Epithelial cell of prostate (primary cell): ENCODE measurements at regions not wholly inside any gene's neighbourhood (a gene's known extent, or its start where the extent isn't known, plus 50 kb on each side); places are given as distances from the start of the nearest gene placed in this dataset.
"Not testable (repeated sequence)": the region's sequence is repeated elsewhere in the genome, so short reads cannot be mapped to it uniquely, and the experiment has no call there.

Experiments
- DNase-seq: peaks from one replicate; pipeline ENCODE4 v3.0.0-alpha.2; 2011; ENCODE audit warnings: low read depth, low spot score
- H3K27ac ChIP-seq: fragments of 450-650 bp; 2 replicates; pipeline ENCODE4 v1.5.1; 2017; ENCODE audit warnings: mild to moderate bottlenecking

DNA sequence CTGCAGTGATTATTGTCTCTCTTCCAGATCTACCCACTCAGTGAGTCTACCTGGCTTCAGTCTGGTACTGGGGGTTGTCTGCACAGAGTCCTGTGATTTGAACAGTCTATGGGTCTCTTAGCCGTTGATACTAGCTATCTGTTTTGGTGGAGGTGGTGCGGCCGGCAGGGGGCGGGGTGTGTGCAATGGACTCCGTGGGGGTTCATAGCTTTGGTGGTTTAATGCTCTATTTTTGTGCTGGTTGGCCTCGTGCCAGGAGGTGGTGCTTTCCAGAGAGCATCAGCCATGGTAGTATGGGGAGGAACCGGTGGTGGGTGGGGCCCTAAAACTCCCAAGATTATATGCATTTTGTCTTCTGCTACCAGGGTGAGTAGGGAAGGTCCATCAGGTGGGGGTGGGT, 1120.1 kb upstream of the FAM98A start:
- no peak for DNase-seq
- H3K27ac ChIP-seq: no peak overlapping the region

DNA sequence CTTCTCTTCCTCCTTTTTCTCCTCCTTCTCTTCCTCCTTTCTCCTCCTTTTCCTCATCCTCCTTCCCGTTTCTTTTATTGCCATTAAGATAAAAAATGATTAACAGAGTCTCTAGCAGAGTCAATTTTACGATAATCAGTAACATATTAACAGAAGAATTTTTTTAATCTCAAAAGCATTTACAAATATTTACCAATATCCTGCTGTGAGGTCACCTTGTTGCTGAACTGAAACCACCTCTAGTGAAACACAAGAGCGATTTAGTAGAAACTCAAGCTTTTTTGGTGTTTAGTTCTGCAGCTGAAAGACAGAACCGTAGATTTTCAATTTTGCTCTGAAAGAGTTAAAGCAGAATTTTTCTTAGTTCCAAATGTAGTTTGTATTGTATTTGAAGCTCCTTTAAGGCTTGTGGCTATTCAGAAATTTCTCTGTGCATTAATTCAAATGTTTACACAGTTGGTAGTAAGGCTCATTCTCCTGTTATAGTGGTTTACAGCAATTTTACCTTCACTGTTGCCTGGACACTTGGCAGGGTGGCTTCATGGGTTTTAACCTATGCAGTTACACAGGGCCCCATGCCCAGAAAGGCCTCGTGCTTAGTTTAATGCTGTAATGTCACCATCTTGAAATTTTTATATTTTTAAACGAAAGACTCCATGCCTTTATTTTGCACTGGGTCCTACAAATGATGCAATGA, 1106.6 kb upstream of the FAM98A start:
- no peak for DNase-seq

GRCh38 chr2:34703292-34703691, 1104.2 kb upstream of the FAM98A start:
- no peak overlapping the region for H3K27ac ChIP-seq

More for the DNA sequence above, 1106.6 kb upstream of the FAM98A start:
- H3K27ac ChIP-seq: no peak overlapping the region

DNA sequence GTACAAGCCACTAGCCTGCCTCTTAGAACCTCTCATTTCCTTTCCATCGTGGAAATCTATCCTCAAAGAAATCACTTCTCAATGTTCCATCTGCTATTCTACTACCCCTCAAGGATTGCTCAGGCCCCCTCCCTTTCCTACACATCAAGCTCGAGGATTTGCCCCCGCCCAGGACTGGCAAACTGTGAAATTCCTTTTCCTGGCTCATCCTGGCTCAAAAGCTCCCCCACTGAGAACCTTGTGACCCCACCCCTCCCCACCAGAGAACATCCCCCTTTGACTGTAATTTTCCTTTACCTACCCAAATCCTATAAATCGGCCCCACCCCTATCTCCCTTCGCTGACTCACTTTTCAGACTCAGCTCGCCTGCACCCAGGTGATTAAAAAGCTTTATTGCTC, 1103.3 kb upstream of the FAM98A start:
- not testable (repeated sequence) for DNase-seq, H3K27ac ChIP-seq

More at GRCh38 chr2:34703292-34703691, 1104.2 kb upstream of the FAM98A start:
- no peak for DNase-seq

DNA sequence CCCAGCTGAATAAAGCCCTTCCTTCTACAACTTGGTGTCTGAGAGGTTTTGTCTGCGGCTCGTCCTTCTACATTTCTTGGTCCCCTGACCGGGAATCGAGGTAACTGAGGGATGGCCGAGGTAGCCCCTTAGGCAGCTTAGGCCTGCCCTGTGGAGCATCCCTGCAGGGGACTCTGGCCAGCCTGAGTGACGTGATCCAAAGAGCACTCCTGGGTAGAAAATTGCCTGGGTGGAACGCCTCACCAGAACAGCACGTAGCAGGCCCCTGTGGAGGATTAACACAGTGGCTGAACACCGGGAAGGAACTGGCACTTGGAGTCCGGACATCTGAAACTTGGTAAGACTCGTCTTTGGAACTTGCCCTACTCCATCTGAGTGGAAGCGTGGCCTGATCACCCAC, 1078.5 kb upstream of the FAM98A start:
- H3K27ac ChIP-seq, DNase-seq: not testable (repeated sequence)

- not testable (repeated sequence) for H3K27ac ChIP-seq, DNase-seq
These were observed 1078.0 kb upstream of the FAM98A start for GRCh38 chr2:34677119-34677531.

DNA sequence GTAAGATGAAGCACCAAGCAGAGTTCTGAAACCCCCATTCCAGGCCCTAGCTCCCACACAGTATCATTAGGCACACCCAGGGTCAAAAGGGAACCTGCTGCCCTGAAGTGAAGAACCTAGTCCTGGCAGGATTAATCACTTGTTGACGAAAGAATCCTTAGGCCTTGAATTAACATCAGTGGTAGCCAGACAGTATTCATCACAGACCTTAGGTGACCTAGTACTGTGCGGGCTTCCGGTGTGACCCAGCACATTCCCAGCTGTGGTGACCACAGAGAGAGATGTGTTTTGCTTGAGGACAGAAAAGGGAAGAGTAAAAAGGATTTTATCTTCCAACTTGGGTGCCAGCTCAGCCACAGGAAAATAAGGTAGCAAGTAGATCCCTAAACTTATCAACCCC, 1071.4 kb upstream of the FAM98A start:
- DNase-seq: no peak
- H3K27ac ChIP-seq: no peak overlapping the region

DNA sequence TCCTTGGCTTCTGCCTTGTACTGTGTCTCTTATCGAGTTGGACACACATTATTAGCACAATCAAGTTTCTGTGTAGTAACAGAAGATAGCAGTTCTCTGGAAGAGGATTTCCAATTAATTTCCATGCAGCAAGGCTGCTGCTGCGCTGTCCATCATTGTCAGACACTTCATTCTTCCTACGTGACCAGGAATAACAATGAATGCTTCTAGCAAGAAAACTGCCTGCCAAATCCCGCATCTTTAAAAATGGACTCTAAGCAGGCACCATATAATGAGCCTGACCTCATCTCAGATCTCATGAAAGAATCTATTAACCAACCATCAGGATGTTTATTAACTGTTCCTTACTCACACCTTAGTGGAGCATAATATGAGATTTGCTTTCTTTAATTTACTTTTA, 1067.7 kb upstream of the FAM98A start:
- no peak for DNase-seq
- no peak overlapping the region for H3K27ac ChIP-seq

DNA sequence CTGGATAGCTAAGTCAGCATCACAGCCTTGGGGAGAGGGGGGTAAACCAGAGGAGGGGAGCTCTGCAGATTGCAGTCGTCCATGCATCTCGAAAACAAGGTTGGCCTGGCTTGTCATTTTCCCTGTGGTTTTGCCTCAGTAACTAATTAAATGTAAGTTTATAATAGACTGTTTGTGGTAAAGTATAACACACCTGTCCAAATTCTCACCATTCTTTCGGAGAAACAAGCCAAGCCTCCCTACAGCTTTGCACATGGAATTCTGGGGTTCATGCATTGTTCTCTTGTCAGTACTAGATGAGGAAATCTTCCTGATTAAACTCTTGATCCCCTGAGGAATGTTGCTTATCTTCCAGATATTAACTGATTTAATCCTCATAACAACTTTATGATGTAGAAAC, 1065.2 kb upstream of the FAM98A start:
- H3K27ac ChIP-seq: no peak overlapping the region
- no peak for DNase-seq

GRCh38 chr2:34663314-34663713, 1064.2 kb upstream of the FAM98A start:
- no peak for DNase-seq
- no peak overlapping the region for H3K27ac ChIP-seq

- no peak for DNase-seq
- H3K27ac ChIP-seq: no peak overlapping the region
These were observed 1061.6 kb upstream of the FAM98A start for GRCh38 chr2:34660741-34661140.

- DNase-seq: no peak
- H3K27ac ChIP-seq: no peak overlapping the region
These were observed 1057.5 kb upstream of the FAM98A start for GRCh38 chr2:34656632-34657031.

DNA sequence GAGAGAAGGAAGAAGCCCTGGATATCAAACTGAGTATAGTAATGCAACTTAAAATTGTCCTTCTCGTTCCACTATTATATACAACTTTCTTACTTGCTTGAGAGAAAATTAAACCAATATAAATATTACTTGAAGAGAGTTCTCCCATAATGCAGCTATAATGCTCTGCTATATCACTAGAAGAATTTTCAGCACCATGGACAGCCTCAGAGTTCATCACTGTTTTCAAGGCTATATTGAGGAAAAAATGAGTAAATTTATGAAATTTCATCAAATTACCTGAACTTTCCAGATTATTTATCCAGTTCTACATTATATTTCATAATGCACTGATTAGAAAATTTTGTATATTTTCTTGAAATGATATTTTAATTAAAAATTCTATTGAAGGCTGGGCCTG, 1053.5 kb upstream of the FAM98A start:
- no peak overlapping the region for H3K27ac ChIP-seq
- DNase-seq: no peak

GRCh38 chr2:34646901-34647300, 1047.8 kb upstream of the FAM98A start:
- H3K27ac ChIP-seq: no peak overlapping the region
- no peak for DNase-seq

GRCh38 chr2:34632327-34632726, 1033.2 kb upstream of the FAM98A start:
- DNase-seq: no peak
- no peak overlapping the region for H3K27ac ChIP-seq

- no peak for DNase-seq
- no peak overlapping the region for H3K27ac ChIP-seq
These were observed 1027.9 kb upstream of the FAM98A start for GRCh38 chr2:34627003-34627402.

DNA sequence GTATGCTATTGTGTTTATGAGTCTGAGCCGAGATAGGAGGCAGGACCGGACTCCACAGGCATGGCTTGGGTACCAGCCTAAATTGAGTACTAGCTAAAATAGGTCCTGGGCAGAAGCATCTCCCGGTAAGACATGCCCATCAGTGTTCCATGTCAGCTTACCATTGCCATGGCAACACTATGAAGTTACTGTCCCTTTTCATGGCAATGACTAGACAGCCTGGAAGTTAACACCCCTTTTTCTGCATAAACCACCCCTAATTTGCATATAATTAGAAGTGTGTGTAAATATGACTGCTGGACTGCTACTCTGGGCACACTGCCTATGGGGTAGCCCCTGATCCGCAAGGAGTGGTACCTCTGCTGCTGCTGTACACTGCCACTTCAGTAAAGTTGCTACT, 1005.1 kb upstream of the FAM98A start:
- DNase-seq: no peak

DNA sequence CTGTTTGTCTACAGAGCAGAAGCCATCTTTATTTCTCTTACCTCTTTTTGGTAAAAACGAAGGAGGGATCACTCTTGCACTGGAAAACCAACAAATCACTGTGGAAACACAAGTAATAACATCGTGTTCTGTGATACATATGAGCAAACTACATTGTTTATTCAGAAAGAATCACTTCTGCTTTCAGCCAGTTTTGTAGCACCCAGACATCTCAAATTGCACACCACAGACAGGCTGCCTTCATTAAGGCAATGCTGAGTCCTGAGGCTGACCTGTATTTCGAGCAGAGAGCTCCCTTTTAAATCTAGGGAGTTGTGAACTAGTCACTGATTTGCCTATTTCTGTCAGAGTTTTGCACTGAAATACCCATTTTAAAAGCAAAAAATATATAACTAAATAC, 1003.2 kb upstream of the FAM98A start:
- DNase-seq: no peak
- H3K27ac ChIP-seq: no peak overlapping the region

More for the DNA sequence above, 1005.1 kb upstream of the FAM98A start:
- no peak overlapping the region for H3K27ac ChIP-seq

DNA sequence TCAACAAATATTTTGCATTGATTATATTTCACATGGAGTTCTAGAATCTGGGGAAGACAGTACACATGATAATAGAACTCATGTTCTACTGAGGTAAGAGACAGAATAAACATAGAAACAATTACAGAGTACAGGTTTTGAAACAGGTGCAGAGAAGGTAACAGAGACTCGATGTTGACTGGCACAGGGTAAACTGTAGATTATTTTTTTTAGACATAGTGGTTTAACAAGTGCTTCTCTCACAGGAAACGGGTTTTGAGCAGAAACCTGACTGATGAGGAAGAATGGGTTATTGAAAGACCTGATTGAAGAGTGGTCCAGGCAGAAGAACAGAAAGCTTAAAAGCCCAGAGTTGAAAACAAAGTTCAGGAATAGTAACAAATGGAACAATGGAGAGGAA, 1002.5 kb upstream of the FAM98A start:
- H3K27ac ChIP-seq: no peak overlapping the region
- DNase-seq: no peak

DNA sequence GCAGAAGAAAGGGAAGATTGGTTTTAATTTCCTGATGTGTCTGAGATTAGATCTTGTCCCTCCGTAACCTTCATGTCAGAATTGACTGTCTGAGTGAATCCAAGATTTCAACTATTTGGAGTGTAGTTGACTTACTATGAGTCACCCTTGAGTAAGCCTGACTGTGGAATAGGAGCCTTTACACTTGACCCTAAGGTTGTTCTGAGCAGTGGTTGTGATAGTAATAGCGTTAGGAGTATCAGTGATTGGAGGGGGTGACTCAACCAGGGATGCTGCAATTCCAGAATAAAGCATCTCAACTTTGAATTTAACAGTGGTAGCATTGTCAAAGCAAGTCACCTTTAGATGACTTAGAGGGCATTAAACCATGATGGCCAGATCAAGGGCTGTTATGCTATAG, 979.5 kb upstream of the FAM98A start:
- H3K27ac ChIP-seq: no peak overlapping the region
- no peak for DNase-seq

DNA sequence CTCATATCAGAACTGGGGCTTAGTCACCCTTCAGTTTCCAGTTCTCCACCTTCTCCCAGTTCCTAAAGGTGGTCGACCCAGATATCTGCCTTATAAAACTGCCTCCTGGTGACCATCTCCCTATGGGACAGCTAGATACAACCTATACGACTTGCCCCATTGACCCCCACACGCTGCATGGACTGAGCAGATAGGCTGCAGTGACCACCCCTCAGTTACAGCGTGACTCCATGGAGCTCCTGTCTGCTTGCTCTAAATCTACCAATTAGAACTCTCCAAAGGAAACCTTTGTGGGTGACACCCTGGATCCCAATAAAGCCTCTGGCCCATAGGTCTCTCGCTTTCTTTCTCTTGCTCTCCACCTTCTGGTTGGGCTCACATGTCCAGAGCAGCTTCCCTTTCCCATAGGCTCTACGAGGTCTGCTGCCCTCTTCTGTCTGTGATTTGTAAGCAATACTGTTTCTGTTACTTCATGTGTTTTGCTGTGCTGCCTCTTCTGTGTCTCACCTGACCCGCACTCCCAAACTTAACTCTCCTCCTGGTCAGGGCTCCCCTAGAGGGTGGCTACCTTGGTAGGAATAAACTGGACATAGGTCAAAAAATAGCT, 971.3 kb upstream of the FAM98A start:
- H3K27ac ChIP-seq: no peak overlapping the region

GRCh38 chr2:34567128-34567527, 968.0 kb upstream of the FAM98A start:
- H3K27ac ChIP-seq: no peak overlapping the region
- no peak for DNase-seq

More for the DNA sequence above, 971.3 kb upstream of the FAM98A start:
- DNase-seq: peak; percentile 27
